ENCODE measurements at regions not wholly inside any gene's neighbourhood (a gene's known extent, or its start where the extent isn't known, plus 50 kb on each side); places are given as distances from the start of the nearest gene placed in this dataset.
"Not testable (repeated sequence)": the region's sequence is repeated elsewhere in the genome, so short reads cannot be mapped to it uniquely, and the experiment has no call there.

GRCh38 chr4:106529348-106530023 lies 160.9 kb upstream of the GIMD1 start:
- Histone ChIP-seq H3K4me3 (ENCODE audit: low read depth, low read length) (no peak overlapping the region), H3K9me3 (ENCODE audit: control insufficient read depth, insufficient read depth, low read length) (peaks cover 4% of the 10 kb centered on the region; the same call in 1 of the 2 replicates), H3K27ac (ENCODE audit: low read depth, low read length) (no peak overlapping the region), H3K27me3 (ENCODE audit: control insufficient read depth, insufficient read depth, low read length) (no peaks in the 10 kb centered on the region)
- no peak for TF ChIP-seq CTCF (IDR thresholded peaks at IDR 0.05; ENCODE audit: low read depth, low read length)
- CTCF ChIA-PET: interaction anchor here (1.1 kb wide), 1 partner anchor 27 kb away, joined by 3 read pairs; no protein-coding TSS in a partner anchor
- DNase-seq (ENCODE audit: low read depth, low spot score): no peak
- POLR2A ChIA-PET: no interaction called here

- CTCF ChIA-PET: no interaction called here
- Histone ChIP-seq H3K27me3 (ENCODE audit: control insufficient read depth, insufficient read depth, low read length) (no peaks in the 10 kb centered on the region), H3K27ac (ENCODE audit: low read depth, low read length) (no peak overlapping the region), H3K9me3 (ENCODE audit: control insufficient read depth, insufficient read depth, low read length) (peaks cover 4% of the 10 kb centered on the region; the same call in 1 of the 2 replicates), H3K4me3 (ENCODE audit: low read depth, low read length) (no peak overlapping the region)
- POLR2A ChIA-PET: no interaction called here
- TF ChIP-seq CTCF (IDR thresholded peaks at IDR 0.05; ENCODE audit: low read depth, low read length): no peak
- DNase-seq (ENCODE audit: low read depth, low spot score): no peak
Observed at GRCh38 chr4:106527316-106527715, 158.7 kb upstream of the GIMD1 start.

- CTCF ChIA-PET; H3K27me3 ChIP-seq (ENCODE audit: control insufficient read depth, insufficient read depth, low read length); H3K9me3 ChIP-seq (ENCODE audit: control insufficient read depth, insufficient read depth, low read length); DNase-seq (ENCODE audit: low read depth, low spot score); POLR2A ChIA-PET; H3K27ac ChIP-seq (ENCODE audit: low read depth, low read length); H3K4me3 ChIP-seq (ENCODE audit: low read depth, low read length): not testable (repeated sequence)
Observed at GRCh38 chr4:106525425-106525824, 156.8 kb upstream of the GIMD1 start.

GRCh38 chr4:106524772-106525171 lies 156.2 kb upstream of the GIMD1 start:
- H3K27ac ChIP-seq (ENCODE audit: low read depth, low read length); CTCF ChIA-PET; H3K9me3 ChIP-seq (ENCODE audit: control insufficient read depth, insufficient read depth, low read length); H3K4me3 ChIP-seq (ENCODE audit: low read depth, low read length); DNase-seq (ENCODE audit: low read depth, low spot score); POLR2A ChIA-PET; H3K27me3 ChIP-seq (ENCODE audit: control insufficient read depth, insufficient read depth, low read length): not testable (repeated sequence)

- Histone ChIP-seq H3K9me3 (ENCODE audit: control insufficient read depth, insufficient read depth, low read length) (peaks cover 4% of the 10 kb centered on the region; the same call in 1 of the 2 replicates), H3K27ac (ENCODE audit: low read depth, low read length) (no peak overlapping the region), H3K4me3 (ENCODE audit: low read depth, low read length) (no peak overlapping the region), H3K27me3 (ENCODE audit: control insufficient read depth, insufficient read depth, low read length) (no peaks in the 10 kb centered on the region)
- POLR2A ChIA-PET: no interaction called here
- CTCF ChIA-PET: interaction anchor here (1.2 kb wide), 1 partner anchor 153 kb away, joined by 4 read pairs; no protein-coding TSS in a partner anchor
- no peak for DNase-seq (ENCODE audit: low read depth, low spot score)
- no peak; the same call in 1 of the 2 replicates for TF ChIP-seq CTCF (IDR thresholded peaks at IDR 0.05; ENCODE audit: low read depth, low read length)
Observed at GRCh38 chr4:106522839-106523238, 154.3 kb upstream of the GIMD1 start.

GRCh38 chr4:106512706-106513105 lies 144.1 kb upstream of the GIMD1 start:
- ChIA-PET POLR2A (no interaction called here), CTCF (no interaction called here)
- Histone ChIP-seq H3K27ac (ENCODE audit: low read depth, low read length) (no peak overlapping the region), H3K4me3 (ENCODE audit: low read depth, low read length) (no peak overlapping the region), H3K9me3 (ENCODE audit: control insufficient read depth, insufficient read depth, low read length) (no peaks in the 10 kb centered on the region), H3K27me3 (ENCODE audit: control insufficient read depth, insufficient read depth, low read length) (no peaks in the 10 kb centered on the region)
- no peak for DNase-seq (ENCODE audit: low read depth, low spot score)
- TF ChIP-seq CTCF (IDR thresholded peaks at IDR 0.05; ENCODE audit: low read depth, low read length): no peak

Data from AG04450 (cell line).